K562 (cell line): ENCODE measurements at regions not wholly inside any gene's neighbourhood (a gene's known extent, or its start where the extent isn't known, plus 50 kb on each side); places are given as distances from the start of the nearest gene placed in this dataset.

ENCODE experiments used
- ATAC-seq: fragments of 200-7000 bp; cut with Tn5 transposase; 3 replicates; pipeline ENCODE4 v1.9.1; 2020; ENCODE audit warnings: moderate library complexity
- BruUV-seq: library from RNA; stranded (reverse); fragments of 400-500 nt; replicated peaks from 2 replicates; lab custom pipeline; 2021; lab: Mats Ljungman, UMichigan
- CTCF ChIA-PET: fragments of 300-600 bp; formaldehyde crosslinking; extraction: SDS; loops from one replicate; lab custom pipeline; 2021; ENCODE audit warnings: low intra/inter-chr PET ratio; lab: Yijun Ruan, JAX
- POLR2A ChIA-PET: fragments of 300-600, 350-650 bp; sonication (Branson Sonifier 250); formaldehyde crosslinking; extraction: SDS; loops from one replicate; lab custom pipeline; 2021; ENCODE audit warnings: antibody characterized with exemption, inconsistent platforms; lab: Yijun Ruan, JAX
- DNase-seq, 4 experiments: peaks; one replicate each; pipeline versions ENCODE4 v3.0.0 to v3.0.0-alpha.2; 2011 to 2018; ENCODE audit warnings: low spot score in 3 of 4, mixed read lengths in 3 of 4; ENCODE audit errors: extremely low read depth in 1 of 4
- FAIRE-seq: peaks from 2 replicates; lab custom pipeline; 2011; peaks lifted over from hg19 to GRCh38; lab: Jason Lieb, UNC
- H2AFZ ChIP-seq: 2 replicates; pipeline ENCODE4 v1.6.0; 2011; ENCODE audit warnings: low read depth, low read length, control low read depth, inconsistent platforms
- H3K27ac ChIP-seq: fragments of 200-600 bp; 3 replicates; pipeline ENCODE4 v1.8.0; 2011; ENCODE audit warnings: low read depth, mild to moderate bottlenecking, control low read depth, inconsistent platforms, low read length, moderate library complexity, mixed read lengths; ENCODE audit errors: extremely low read depth
- H3K27me3 ChIP-seq, 2 experiments: fragments of 300-600 bp in 1 of 2; 2 replicates in 1 of 2; 3 replicates in 1 of 2; pipeline versions ENCODE4 v1.6.0 to v1.8.0; 2011; ENCODE audit warnings: inconsistent platforms in 2 of 2, low read length in 2 of 2, mild to moderate bottlenecking in 1 of 2, mixed read lengths in 1 of 2, moderate library complexity in 1 of 2; ENCODE audit not compliant: control insufficient read depth in 2 of 2, insufficient read depth in 2 of 2
- H3K36me3 ChIP-seq: fragments of 300-600 bp; 3 replicates; pipeline ENCODE4 v1.8.0; 2011; ENCODE audit warnings: mild to moderate bottlenecking, low read length, inconsistent platforms; ENCODE audit not compliant: control insufficient read depth, insufficient read depth
- H3K4me1 ChIP-seq, 2 experiments: fragments of 200-600 bp in 1 of 2; replicated peaks in 1 of 2; 2 replicates in 1 of 2; 3 replicates in 1 of 2; pipeline versions ENCODE4 v1.5.1 to v1.8.0; 2011; ENCODE audit warnings: inconsistent platforms in 2 of 2, low read length in 2 of 2, mild to moderate bottlenecking in 1 of 2, mixed read lengths in 1 of 2, moderate library complexity in 1 of 2; ENCODE audit not compliant: control insufficient read depth in 2 of 2, insufficient read depth in 2 of 2
- H3K4me2 ChIP-seq: 2 replicates; pipeline ENCODE4 v1.6.1; 2011; ENCODE audit warnings: low read length, control low read depth, inconsistent platforms, mixed read lengths; ENCODE audit not compliant: insufficient read depth
- H3K4me3 ChIP-seq: fragments of 200-600 bp; sonication (generic), shearing (Covaris generic); 2 replicates; pipeline ENCODE4 v1.5.1; 2016; ENCODE audit warnings: control low read depth, inconsistent platforms
- H3K79me2 ChIP-seq: fragments of 200-600 bp; 3 replicates; pipeline ENCODE4 v1.8.0; 2011; ENCODE audit warnings: low read length, inconsistent platforms; ENCODE audit not compliant: control insufficient read depth, insufficient read depth
- H3K9ac ChIP-seq, 2 experiments: 2 replicates each; pipeline versions ENCODE4 v1.6.0 to v1.6.1; 2011; ENCODE audit warnings: low read depth in 2 of 2, low read length in 2 of 2, control low read depth in 1 of 2, inconsistent platforms in 1 of 2, mild to moderate bottlenecking in 1 of 2, mixed read lengths in 1 of 2; ENCODE audit not compliant: insufficient read depth in 1 of 2
- H3K9me1 ChIP-seq: one replicate; pipeline ENCODE4 v1.6.0; 2011; ENCODE audit warnings: inconsistent platforms, mild to moderate bottlenecking, low read length, moderate library complexity; ENCODE audit not compliant: control insufficient read depth, insufficient read depth
- H3K9me3 ChIP-seq: replicated peaks from 2 replicates; pipeline ENCODE4 v1.5.1; 2011; ENCODE audit warnings: low read depth, low read length, inconsistent platforms; ENCODE audit not compliant: control insufficient read depth, insufficient read depth
- H4K20me1 ChIP-seq: replicated peaks from 2 replicates; pipeline ENCODE4 v1.6.1; 2011; ENCODE audit warnings: low read length, inconsistent platforms, mixed read lengths; ENCODE audit not compliant: control insufficient read depth, insufficient read depth
- CTBP1 ChIP-seq: fragments of 450-650 bp; IDR thresholded peaks from 2 replicates; pipeline ENCODE4 v1.6.1; 2016; ENCODE audit warnings: borderline replicate concordance
- WGBS: fragments of 100-300 bp; shearing (Covaris generic); methylation state at CpG from one replicate; pipeline ENCODE4 v1.1.6; 2016; ENCODE audit warnings: low coverage, mixed read lengths; ENCODE audit not compliant: insufficient coverage; ENCODE audit errors: missing lambda C conversion rate; 5-methylcytosine and 5-hydroxymethylcytosine counted together
- in situ Hi-C: fragments of 300-500 bp; cut with MboI; formaldehyde crosslinking; loops from 4 replicates; pipeline ENCODE4 v1.15.0; 2018; ENCODE audit warnings: inconsistent platforms, mixed read lengths
- intact Hi-C: fragments of 100-400 bp; cut with micrococcal nuclease; formaldehyde crosslinking; loops from 2 replicates; pipeline ENCODE4 v1.14.2; 2022
- TF ChIP-seq, protein P1 (sequence below), 2 experiments: fragments of 450-650 bp; formaldehyde crosslinking in 1 of 2; IDR thresholded peaks; 2 replicates each; pipeline versions ENCODE4 v1.4.0 to v1.6.1; 2014 to 2020; ENCODE audit warnings: mild to moderate bottlenecking in 2 of 2, borderline replicate concordance in 1 of 2, low read depth in 1 of 2

DNA sequence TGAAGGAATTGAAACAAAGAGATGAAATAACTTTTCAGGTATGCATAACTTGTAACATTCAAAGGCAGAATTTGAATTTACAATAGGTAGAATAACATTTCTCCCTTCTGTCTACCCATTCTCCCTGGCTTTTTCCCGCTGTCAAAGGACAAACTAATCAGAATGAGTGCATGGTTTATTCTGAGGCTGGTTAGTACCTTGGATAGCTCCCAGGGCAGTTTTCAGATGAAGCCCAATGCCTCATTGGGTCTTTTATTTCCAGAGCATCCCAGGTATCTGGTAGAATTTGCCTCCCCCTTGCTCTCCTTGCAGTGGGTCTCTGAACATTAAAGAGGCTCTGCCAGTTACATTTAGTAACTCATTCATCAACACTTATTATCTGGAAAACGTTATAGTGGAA, 665.5 kb downstream of the BCKDHB start:
- FAIRE-seq: no peak
- TF ChIP-seq, protein P1, sequence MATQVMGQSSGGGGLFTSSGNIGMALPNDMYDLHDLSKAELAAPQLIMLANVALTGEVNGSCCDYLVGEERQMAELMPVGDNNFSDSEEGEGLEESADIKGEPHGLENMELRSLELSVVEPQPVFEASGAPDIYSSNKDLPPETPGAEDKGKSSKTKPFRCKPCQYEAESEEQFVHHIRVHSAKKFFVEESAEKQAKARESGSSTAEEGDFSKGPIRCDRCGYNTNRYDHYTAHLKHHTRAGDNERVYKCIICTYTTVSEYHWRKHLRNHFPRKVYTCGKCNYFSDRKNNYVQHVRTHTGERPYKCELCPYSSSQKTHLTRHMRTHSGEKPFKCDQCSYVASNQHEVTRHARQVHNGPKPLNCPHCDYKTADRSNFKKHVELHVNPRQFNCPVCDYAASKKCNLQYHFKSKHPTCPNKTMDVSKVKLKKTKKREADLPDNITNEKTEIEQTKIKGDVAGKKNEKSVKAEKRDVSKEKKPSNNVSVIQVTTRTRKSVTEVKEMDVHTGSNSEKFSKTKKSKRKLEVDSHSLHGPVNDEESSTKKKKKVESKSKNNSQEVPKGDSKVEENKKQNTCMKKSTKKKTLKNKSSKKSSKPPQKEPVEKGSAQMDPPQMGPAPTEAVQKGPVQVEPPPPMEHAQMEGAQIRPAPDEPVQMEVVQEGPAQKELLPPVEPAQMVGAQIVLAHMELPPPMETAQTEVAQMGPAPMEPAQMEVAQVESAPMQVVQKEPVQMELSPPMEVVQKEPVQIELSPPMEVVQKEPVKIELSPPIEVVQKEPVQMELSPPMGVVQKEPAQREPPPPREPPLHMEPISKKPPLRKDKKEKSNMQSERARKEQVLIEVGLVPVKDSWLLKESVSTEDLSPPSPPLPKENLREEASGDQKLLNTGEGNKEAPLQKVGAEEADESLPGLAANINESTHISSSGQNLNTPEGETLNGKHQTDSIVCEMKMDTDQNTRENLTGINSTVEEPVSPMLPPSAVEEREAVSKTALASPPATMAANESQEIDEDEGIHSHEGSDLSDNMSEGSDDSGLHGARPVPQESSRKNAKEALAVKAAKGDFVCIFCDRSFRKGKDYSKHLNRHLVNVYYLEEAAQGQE (IDR thresholded peaks at IDR 0.05; ENCODE audit: borderline replicate concordance): peak; percentile 65
- TF ChIP-seq, protein P1 (CRISPR knock-in tag; IDR thresholded peaks at IDR 0.05; ENCODE audit: low read depth): no peak
- no peak for TF ChIP-seq CTBP1
- TF ChIP-seq, all 486 proteins: peak for 1
- intact Hi-C loops (no loop called here), in situ Hi-C loops (no loop called here)
- Histone ChIP-seq H3K4me1 (no peaks in the 10 kb centered on the region), H3K36me3 (no peaks in the 10 kb centered on the region), H3K9ac (no peak overlapping the region), H3K4me2 (no peak overlapping the region), H3K4me3 (no peak overlapping the region), H2AFZ (no peak overlapping the region), H3K27me3 (no peaks in the 10 kb centered on the region), H4K20me1 (no peaks in the 10 kb centered on the region), H3K9me3 (no peaks in the 10 kb centered on the region), H3K9me1 (no peaks in the 10 kb centered on the region), H3K79me2 (no peaks in the 10 kb centered on the region), H3K27ac (no peak overlapping the region)
- no peak for ATAC-seq
- DNase-seq: no peak
- no TSS peak for BruUV-seq
- 0% methylated on average over 2 of the region's 2 CpGs for WGBS
- ChIA-PET CTCF (no interaction called here), POLR2A (no interaction called here)
